ENCODE measurements at regions not wholly inside any gene's neighbourhood (a gene's known extent, or its start where the extent isn't known, plus 50 kb on each side); places are given as distances from the start of the nearest gene placed in this dataset.

GRCh38 chr3:22685597-22685996, 517.5 kb upstream of the UBE2E2 start (continued):
- TF ChIP-seq CTCF (IDR thresholded peaks at IDR 0.05; ENCODE audit: control extremely low read depth in 1 of 3, insufficient read depth in 1 of 3, low read depth in 1 of 3, low read length in 3 of 3), result peak in 2 of 3 experiments; percentile 46 to 56; a peak in 3 of 4 replicates
- TF ChIP-seq SP4 (IDR thresholded peaks at IDR 0.05; ENCODE audit: low read length), result no peak
- TF ChIP-seq TAF7 (optimal IDR thresholded peaks at IDR 0.05; ENCODE audit: borderline replicate concordance, low read depth, low read length), result no peak
- TF ChIP-seq JUND (IDR thresholded peaks at IDR 0.05; ENCODE audit: low read length), result no peak
- no peak for TF ChIP-seq RBBP5 (IDR thresholded peaks at IDR 0.05; ENCODE audit: borderline replicate concordance, low read depth, low read length)
- no peak for TF ChIP-seq SRF (IDR thresholded peaks at IDR 0.05; ENCODE audit: low read depth, low read length)
- TF ChIP-seq POU5F1 (IDR thresholded peaks at IDR 0.05; ENCODE audit: low read depth, low read length), result no peak
- TF ChIP-seq TAF1 (IDR thresholded peaks at IDR 0.05; ENCODE audit: low read depth, low read length), result no peak

Data from H1 (cell line).